GM10266 (cell line): ENCODE measurements at regions not wholly inside any gene's neighbourhood (a gene's known extent, or its start where the extent isn't known, plus 50 kb on each side); places are given as distances from the start of the nearest gene placed in this dataset.

Experiments used
- DNase-seq: peaks from one replicate; pipeline ENCODE4 v3.0.0; 2012; ENCODE audit errors: extremely low spot score
- TF ChIP-seq, protein P1 (sequence below): IDR thresholded peaks from 2 replicates; pipeline ENCODE4 v1.5.1; 2012; ENCODE audit warnings: mild to moderate bottlenecking, low read depth; ENCODE audit not compliant: control insufficient read depth, insufficient read depth; ENCODE audit errors: missing control alignments

DNA sequence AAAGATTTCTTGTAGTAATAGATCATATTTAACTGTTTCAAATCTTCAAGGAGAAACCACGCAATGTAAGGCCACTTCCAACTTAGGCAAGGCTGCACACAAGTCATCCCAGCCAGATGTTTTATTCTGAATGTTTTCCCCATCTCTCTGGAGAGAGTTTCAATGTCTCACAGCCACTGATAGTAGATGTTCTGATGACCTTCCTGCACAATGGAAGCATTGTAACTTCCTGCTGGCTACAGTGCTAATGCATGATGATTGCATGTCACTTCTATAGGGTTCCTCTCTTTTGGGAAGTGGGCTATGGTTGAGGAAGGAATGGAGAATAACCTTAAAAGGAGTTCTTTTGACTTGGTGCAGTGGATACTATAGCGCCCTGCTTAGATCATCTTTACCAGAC lies 328.0 kb downstream of the ZNF621 start:
- DNase-seq = no peak
- TF ChIP-seq, protein P1, sequence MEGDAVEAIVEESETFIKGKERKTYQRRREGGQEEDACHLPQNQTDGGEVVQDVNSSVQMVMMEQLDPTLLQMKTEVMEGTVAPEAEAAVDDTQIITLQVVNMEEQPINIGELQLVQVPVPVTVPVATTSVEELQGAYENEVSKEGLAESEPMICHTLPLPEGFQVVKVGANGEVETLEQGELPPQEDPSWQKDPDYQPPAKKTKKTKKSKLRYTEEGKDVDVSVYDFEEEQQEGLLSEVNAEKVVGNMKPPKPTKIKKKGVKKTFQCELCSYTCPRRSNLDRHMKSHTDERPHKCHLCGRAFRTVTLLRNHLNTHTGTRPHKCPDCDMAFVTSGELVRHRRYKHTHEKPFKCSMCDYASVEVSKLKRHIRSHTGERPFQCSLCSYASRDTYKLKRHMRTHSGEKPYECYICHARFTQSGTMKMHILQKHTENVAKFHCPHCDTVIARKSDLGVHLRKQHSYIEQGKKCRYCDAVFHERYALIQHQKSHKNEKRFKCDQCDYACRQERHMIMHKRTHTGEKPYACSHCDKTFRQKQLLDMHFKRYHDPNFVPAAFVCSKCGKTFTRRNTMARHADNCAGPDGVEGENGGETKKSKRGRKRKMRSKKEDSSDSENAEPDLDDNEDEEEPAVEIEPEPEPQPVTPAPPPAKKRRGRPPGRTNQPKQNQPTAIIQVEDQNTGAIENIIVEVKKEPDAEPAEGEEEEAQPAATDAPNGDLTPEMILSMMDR = no peak

DNA sequence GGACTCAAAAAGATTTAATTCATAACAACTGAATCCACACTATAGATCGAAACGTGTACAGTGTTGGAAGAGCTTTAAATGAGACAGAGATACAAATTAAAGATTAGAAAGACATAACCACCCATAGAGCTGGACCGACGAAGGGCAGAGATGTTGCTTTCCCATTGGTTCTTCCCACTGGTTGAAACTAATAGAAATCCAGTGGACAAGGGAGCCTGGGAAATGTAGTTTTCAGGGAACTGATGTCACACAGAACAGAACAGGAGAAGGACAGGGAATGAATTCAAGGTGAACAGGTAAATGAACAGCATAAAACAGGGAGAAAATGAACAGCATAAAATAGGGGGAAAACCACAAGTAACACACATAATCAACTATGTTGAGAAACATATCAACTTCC lies 328.7 kb downstream of the ZNF621 start:
- no peak for DNase-seq
- TF ChIP-seq, protein P1 = no peak

DNA sequence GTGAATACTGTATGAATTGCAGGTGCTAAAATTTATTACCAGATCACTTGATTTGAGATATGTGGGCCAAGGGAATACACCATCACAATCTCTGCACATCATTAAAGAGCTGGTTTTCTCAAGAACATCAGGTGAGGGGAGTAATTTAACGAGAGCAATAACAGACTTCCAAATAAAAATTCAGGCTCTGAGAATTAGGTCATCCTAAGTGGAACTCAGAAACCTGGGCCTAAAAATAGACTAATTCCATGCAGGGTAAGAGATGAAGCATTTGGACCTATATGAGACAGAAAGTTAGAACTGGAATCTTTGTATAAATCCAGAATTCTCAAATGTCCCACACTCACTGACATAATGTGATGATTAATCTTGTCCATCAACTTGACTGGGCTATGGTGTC lies 331.1 kb downstream of the ZNF621 start:
- no peak for DNase-seq
- TF ChIP-seq, protein P1 = no peak

DNA sequence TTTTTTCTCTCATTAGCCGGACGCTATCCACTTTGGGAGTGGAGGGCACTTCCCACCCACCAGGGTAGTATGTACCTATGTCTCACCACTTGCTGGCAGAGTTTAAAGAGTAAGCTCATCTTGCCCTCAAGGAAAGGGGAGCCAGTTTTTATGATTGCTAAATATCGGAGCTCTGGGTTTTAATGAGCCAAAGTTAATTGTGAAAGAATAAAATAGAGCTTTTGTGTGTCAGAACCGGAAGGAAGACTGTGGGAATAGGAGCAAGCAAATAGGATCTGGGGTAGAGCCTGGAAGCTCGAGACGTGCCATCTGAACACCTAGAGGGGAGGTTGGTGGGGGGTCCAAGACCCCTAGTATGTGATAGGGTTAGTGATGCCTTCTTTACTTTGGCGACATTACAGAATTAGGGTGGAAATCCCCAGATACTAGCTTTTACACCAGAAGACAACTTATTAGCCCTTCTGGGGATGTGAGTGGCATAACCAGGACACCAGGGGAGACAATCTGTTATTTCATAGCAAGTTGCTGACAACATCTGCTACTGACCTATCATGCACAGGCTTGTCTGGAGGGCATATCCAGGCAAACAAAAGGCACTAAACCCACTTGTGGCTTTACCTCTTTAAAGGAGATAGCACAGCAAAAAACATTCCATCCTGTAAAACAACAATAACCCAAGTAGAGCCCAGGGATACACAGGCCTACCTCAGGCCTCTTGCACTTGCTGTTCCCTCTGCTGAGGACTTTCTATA lies 333.8 kb downstream of the ZNF621 start:
- no peak for DNase-seq
- TF ChIP-seq, protein P1 = no peak

DNA sequence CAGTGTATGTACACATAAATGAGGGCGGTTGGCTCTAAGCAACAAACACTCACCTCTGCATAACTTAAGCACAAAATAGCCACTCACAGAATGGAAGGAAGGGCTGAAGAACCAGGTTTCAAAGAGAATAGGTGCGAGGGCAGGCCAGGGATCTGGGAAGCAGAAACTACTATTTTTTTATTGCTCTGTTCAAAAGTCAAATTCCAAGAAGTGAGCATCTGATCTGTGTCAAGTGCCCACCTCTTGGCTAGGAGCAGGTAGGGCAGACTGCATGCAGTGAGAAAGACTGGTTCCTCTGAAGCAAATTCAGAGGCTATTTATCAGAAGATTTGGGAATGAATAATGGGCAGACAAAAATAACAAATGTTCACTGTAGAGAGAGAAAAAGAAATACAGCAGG lies 336.4 kb upstream of the CTNNB1 start:
- TF ChIP-seq, protein P1 = no peak
- no peak for DNase-seq

DNA sequence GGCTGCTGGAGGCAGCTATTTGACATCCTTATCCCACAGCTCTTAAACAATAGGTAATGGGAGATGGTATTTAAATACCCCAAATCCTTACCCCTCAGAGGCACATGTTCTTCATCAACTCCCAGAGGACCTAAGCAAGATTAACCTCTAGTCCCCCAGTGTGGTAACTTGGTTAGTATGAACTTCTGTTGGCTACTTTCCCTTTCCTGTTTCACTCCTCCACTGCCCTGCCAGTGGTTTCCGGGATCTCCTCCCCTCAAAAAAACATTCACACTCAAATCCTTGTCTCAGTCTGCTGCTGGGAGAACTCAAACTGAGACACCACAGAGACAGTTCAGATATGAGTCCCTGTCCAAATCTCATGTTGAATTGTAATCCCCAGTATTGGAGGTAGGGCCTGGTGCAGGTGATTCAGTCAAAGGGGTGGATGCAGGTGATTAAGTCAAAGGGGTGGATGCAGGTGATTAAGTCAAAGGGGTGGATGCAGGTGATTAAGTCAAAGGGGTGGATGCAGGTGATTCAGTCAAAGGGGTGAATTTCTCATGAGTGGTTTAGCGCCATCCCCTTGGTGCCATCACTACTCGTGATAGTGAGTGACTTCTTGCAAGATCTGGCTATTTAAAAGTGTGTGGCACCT lies 335.0 kb upstream of the CTNNB1 start:
- TF ChIP-seq, protein P1 = no peak
- no peak for DNase-seq

DNA sequence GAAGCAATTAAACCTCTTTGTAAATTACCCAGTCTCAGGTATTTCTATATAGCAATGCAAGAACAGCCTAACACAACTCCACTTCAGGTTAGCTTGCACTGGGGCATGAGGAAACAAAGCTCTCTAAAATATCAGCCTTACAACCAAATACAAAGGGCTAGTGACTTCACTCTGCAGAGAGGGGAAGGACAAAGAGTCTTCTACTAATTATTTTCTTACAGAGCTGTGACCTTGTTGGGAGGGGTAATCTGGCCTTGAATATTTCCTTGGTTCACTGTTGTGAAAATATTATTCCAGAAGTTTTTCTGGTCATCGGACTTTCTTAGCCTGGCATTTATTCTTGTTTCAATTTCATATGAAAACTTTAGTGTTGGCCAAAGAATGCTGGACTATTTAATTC lies 334.4 kb upstream of the CTNNB1 start:
- no peak for DNase-seq
- TF ChIP-seq, protein P1 = no peak
